ENCODE measurements at regions not wholly inside any gene's neighbourhood (a gene's known extent, or its start where the extent isn't known, plus 50 kb on each side); places are given as distances from the start of the nearest gene placed in this dataset.

DNA sequence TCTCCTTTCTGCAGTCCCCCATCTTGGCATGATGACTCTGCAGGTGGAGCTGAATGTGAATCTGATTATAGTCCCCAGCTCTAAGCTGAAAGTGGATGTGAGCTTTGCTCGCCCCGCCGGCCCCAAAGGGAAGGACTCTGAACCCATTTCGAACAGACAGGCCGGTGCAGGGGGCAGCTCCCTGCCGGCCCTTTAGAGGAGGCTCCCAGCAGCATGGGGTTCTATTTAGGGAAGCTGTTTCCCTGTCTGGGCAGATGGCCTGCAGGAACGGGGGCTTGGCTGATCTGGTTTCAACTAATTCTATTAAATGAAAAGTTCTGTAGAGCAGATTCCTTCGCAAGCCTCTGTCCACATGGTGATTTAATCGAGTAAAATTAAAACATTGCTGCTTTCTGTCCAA lies 104.8 kb upstream of the MSX1 start (continued):
- TF ChIP-seq RCOR1 (IDR thresholded peaks at IDR 0.05; ENCODE audit: low read length): peak; percentile 99
- TF ChIP-seq USF1 (IDR thresholded peaks at IDR 0.05; ENCODE audit: borderline replicate concordance, low read depth): no peak

DNA sequence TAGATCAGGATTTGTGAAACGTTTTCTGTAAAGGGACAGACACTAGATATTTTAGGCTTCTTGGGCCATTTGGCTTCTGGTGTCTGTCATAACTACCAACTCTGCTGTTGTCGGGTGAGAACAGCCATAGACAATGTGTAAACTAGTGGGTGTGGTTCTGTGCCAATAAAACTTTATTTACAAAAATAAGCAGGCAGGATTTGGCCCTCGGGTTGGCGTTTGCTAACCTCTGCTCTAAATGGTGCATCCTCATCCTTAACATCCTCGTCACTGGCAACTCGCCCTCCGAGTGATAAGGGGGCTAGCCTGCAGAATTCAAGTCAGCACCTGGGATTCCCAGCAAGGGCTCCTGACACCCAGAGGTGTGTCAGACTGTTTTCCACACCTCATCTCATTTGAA lies 105.8 kb upstream of the MSX1 start:
- no peaks in the 10 kb centered on the region for H4K20me1 ChIP-seq (ENCODE audit: insufficient read depth)
- 71% methylated on average over 7 of the region's 7 CpGs for WGBS (ENCODE audit: low lambda C conversion rate)
- no peak overlapping the region for H3K4me3 ChIP-seq (ENCODE audit: low read depth in 2 of 2, low read length in 1 of 2)
- H3K27me3 ChIP-seq (ENCODE audit: insufficient read depth): peaks cover 31% of the 10 kb centered on the region; the same call in 1 of the 2 replicates
- H3K4me2 ChIP-seq: no peak overlapping the region
- H3K9me2 ChIP-seq: no peaks in the 10 kb centered on the region
- no peak overlapping the region for H3K27ac ChIP-seq (ENCODE audit: low read depth in 2 of 2, low read length in 1 of 2)
- H3K79me2 ChIP-seq (ENCODE audit: insufficient read depth): no peaks in the 10 kb centered on the region
- H3K9me3 ChIP-seq: no peaks in the 10 kb centered on the region
- H3K9ac ChIP-seq: no peak overlapping the region
- no peaks in the 10 kb centered on the region for H3K36me3 ChIP-seq (replicated peaks in 1 of 2; ENCODE audit: control insufficient read depth in 1 of 2, insufficient read depth in 2 of 2, low read length in 1 of 2)
- no peak overlapping the region for H2AFZ ChIP-seq (ENCODE audit: low read depth)
- ChIA-PET POLR2A (no interaction called here), CTCF (interaction anchor here (1.1 to 1.2 kb wide), 2 partner anchors 13 to 235 kb away, joined by 3 to 4 read pairs; no protein-coding TSS in a partner anchor)
- DNase-seq: no peak
- H3K4me1 ChIP-seq (ENCODE audit: control insufficient read depth in 1 of 2, insufficient read depth in 2 of 2, low read depth in 1 of 2, low read length in 1 of 2): peaks cover 0 to 17% of the 10 kb centered on the region in 2 experiments; a peak in 2 of 4 replicates
- TF ChIP-seq NRF1 (IDR thresholded peaks at IDR 0.05; ENCODE audit: low read depth, low read length) (no peak), FOXM1 (IDR thresholded peaks at IDR 0.05; ENCODE audit: low read depth) (no peak), USF1 (IDR thresholded peaks at IDR 0.05; ENCODE audit: borderline replicate concordance, low read depth) (no peak), FOXJ3 (CRISPR knock-in tag; IDR thresholded peaks at IDR 0.05) (no peak)
- H3F3A ChIP-seq (replicated peaks; ENCODE audit: insufficient read depth): no peaks in the 10 kb centered on the region

- Histone ChIP-seq H3K4me1 (ENCODE audit: control insufficient read depth in 1 of 2, insufficient read depth in 2 of 2, low read depth in 1 of 2, low read length in 1 of 2) (peaks cover 0 to 17% of the 10 kb centered on the region in 2 experiments; a peak in 2 of 4 replicates), H3K79me2 (ENCODE audit: insufficient read depth) (no peaks in the 10 kb centered on the region), H3K36me3 (replicated peaks in 1 of 2; ENCODE audit: control insufficient read depth in 1 of 2, insufficient read depth in 2 of 2, low read length in 1 of 2) (no peaks in the 10 kb centered on the region), H4K20me1 (ENCODE audit: insufficient read depth) (no peaks in the 10 kb centered on the region), H3K27me3 (ENCODE audit: insufficient read depth) (peaks cover 31% of the 10 kb centered on the region; the same call in 1 of the 2 replicates), H3K9me3 (no peaks in the 10 kb centered on the region), H3K4me2 (no peak overlapping the region), H3F3A (replicated peaks; ENCODE audit: insufficient read depth) (no peaks in the 10 kb centered on the region), H3K27ac (ENCODE audit: low read depth in 2 of 2, low read length in 1 of 2) (no peak overlapping the region), H3K4me3 (ENCODE audit: low read depth in 2 of 2, low read length in 1 of 2) (no peak overlapping the region), H3K9ac (no peak overlapping the region), H3K9me2 (no peaks in the 10 kb centered on the region), H2AFZ (ENCODE audit: low read depth) (no peak overlapping the region)
- WGBS (ENCODE audit: low lambda C conversion rate): 70% methylated on average over 9 of the region's 15 CpGs
- DNase-seq: no peak
- ChIA-PET CTCF (interaction anchor here (0.8 to 1.2 kb wide), 3 partner anchors 14 to 234 kb away, joined by 3 to 4 read pairs (median 3); no protein-coding TSS in a partner anchor), POLR2A (no interaction called here)
- TF ChIP-seq NRF1 (IDR thresholded peaks at IDR 0.05; ENCODE audit: low read depth, low read length) (no peak), TAF1 (IDR thresholded peaks at IDR 0.05; ENCODE audit: borderline replicate concordance, low read depth, low read length) (no peak)
Observed at GRCh38 chr4:4752576-4753401, 106.7 kb upstream of the MSX1 start.

Measured in SK-N-SH (cell line).